ENCODE measurements at regions not wholly inside any gene's neighbourhood (a gene's known extent, or its start where the extent isn't known, plus 50 kb on each side); places are given as distances from the start of the nearest gene placed in this dataset.
"Not testable (repeated sequence)": the region's sequence is repeated elsewhere in the genome, so short reads cannot be mapped to it uniquely, and the experiment has no call there.

- DNase-seq (ENCODE audit: low read depth, low spot score) = no peak
Measured at GRCh38 chr13:53382008-53382407, 353.4 kb downstream of the OLFM4 start.

DNA sequence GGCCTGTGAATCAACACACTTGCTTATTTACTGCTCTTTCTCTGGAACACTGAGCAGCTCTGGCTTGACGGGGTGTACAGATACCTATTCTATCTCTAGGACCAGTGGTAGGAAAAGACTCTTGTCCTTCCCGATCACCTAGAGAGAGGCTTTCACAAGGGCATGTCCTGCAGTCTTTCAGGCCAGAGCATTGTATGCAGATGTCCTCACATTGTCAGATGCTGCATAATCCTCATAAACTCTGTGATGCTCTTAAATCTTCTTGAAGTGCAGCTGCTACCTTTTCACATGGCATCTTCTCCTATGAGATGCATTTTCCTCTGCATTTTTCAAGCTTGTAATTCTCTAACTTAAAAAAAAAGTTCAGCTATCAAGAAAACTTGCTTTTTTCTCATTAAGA, 369.4 kb downstream of the OLFM4 start:
- no peak for DNase-seq (ENCODE audit: low read depth, low spot score)

DNA sequence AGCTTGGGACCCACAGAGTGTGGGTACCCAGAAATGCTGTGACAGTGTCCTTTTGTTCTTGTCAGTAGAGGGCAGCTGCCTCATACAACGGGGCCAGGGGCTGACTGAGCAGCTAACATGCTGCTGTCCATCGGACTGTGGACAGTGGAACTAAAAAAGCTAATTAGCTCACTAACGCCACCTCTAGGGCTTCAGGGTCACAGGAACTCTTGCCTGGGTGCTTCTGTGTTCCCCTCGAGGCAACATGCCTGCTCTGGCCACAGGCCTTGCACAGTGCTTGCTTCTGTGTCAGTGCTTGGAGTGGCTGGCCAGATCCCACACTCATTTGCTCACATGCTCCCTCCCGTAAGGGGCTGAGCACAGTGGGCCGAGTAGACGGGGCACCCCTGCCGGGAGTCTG, 377.0 kb downstream of the OLFM4 start:
- no peak for DNase-seq (ENCODE audit: low read depth, low spot score)

- DNase-seq (ENCODE audit: low read depth, low spot score) = no peak
Measured at GRCh38 chr13:53408306-53408705, 379.7 kb downstream of the OLFM4 start.

DNA sequence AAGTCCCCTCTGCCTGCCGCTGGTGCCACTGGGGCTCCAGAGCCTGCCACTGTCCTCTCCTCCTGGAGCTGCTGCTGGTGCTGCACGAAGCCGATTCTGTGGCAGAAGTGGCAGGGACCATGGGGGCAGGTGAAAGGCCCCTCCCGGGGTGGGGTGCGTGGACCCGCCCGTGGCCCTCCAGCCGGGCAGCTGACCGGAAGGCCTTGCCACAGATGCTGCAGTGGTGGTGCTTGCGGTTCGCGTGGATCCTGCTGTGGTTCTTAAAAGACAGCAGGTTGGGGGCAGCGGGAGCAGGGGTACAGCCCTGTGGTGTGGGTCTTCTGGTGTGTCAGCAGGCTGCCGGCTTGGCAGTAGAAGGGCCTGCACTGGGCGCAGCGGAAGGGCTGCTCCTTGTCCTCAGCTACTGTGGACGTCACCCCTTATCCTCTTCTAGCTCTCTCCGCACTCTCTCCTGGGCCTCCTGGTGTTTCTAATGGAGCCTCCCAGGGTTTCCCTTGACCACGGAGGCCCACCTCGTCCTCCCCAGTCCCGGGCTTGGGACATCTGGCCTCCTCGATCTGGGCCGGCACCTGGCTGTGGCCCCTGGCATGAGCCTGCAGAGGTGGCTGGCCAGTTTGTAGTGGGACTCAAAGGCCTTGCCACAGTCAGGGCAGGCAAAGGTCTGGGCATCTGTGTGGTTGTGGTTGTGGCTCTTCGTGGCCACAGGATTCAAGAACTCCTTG, 380.4 kb downstream of the OLFM4 start:
- no peak for DNase-seq (ENCODE audit: low read depth, low spot score)

- no peak for DNase-seq (ENCODE audit: low read depth, low spot score)
Measured at GRCh38 chr13:53411463-53411862, 382.9 kb downstream of the OLFM4 start.

DNA sequence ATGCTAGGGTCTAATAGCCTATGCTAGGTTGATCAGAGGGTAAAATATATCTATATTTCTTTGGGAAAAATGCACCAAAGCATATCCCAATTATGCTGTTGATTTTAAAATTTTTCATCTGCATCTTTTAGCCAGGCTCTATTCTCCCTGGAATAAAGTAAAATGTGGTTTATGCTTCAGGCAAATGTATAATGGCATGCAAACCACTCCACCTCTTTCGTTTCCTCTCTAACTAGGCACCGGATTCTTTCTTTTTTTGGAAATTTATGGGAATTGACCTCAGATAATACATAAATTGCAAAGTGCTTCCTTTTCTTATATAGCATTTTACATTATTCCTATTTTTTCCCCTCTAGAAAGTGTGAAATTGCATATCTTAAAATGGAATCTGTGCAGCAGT, 386.5 kb downstream of the OLFM4 start:
- DNase-seq (ENCODE audit: low read depth, low spot score) = no peak

DNA sequence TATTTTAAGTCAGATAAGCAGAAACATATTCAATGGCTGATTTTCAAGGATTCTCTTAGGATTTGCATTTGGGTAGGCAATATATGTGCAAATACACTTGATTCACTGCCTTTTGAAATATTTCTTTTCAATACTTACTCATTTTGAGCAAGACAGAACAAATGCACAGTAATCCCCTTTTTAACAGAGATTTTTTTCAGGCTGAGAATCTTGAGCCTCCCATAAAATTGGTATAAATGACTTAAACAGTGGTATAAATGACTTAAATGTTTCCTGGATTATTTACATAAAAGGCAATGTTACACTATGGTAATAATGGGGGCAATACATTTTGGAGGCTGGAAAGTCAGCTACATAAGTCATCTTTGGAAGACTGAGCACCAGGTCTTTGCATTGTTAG, 389.0 kb downstream of the OLFM4 start:
- no peak for DNase-seq (ENCODE audit: low read depth, low spot score)

GRCh38 chr13:53422415-53422814, 393.8 kb downstream of the OLFM4 start:
- no peak for DNase-seq (ENCODE audit: low read depth, low spot score)

- DNase-seq (ENCODE audit: low read depth, low spot score) = no peak
Measured at GRCh38 chr13:53436396-53436795, 407.8 kb downstream of the OLFM4 start.

- DNase-seq (ENCODE audit: low read depth, low spot score) = no peak
Measured at GRCh38 chr13:53439439-53440225, 411.0 kb downstream of the OLFM4 start.

DNA sequence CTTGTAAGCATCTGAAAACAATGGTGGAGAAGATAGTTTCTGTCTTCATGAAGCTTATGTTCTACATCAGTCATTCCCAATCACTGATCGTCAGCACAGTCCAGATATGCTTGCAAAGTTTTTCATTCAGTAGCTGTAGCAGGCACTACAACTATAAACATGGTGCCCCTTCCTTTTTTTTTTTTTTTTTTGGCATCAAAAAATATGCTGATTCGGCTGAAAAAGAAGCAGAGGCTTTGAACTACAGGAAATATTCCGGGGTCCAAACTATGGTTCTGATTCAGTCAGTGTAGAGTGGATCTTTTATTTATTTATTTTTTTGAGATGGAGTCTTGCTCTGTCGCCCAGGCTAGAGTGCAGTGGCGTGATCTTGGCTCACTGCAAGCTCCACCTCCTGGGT, 414.4 kb downstream of the OLFM4 start:
- no peak for DNase-seq (ENCODE audit: low read depth, low spot score)

- no peak for DNase-seq (ENCODE audit: low read depth, low spot score)
Measured at GRCh38 chr13:53445686-53446085, 417.1 kb downstream of the OLFM4 start.

DNA sequence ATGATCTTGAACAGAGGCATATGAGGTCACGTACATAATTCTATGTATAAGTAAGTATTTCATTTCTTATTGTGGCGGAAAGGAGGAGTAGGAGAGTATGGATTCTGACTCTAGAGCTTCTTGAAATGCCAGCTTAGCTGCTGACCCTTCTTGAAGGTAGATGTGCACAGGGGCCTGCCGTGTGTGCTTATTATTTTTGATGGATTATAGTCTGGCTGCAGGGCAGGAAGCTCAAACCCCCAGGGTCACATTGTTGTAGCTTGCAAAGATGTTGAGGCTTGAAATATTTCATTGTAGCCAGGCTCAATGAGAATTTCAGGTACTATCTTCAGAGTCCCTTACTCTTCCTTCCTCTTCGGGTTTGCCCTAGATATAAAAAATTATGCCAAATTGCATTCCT, 418.8 kb downstream of the OLFM4 start:
- no peak for DNase-seq (ENCODE audit: low read depth, low spot score)

DNA sequence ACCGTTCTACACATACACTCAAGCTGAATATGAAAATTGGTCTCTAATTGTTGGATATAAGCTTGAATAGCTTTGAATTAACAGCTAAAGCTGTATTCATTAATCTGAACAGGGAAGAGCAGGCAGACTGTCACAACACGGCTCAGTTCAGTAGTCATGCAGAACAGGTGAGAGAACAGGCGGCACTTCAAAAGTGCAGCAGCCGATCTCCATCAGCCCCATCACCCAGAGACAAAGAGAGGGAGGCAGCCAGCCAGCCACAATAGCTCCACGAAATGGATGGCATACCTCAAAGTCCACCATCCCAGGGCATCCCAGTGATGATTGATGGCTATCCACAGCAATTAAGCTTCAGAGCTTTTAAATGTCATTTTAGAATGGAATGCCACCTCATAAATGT, 419.2 kb downstream of the OLFM4 start:
- no peak for DNase-seq (ENCODE audit: low read depth, low spot score)

GRCh38 chr13:53452263-53452808, 423.7 kb downstream of the OLFM4 start:
- not testable (repeated sequence) for DNase-seq (ENCODE audit: low read depth, low spot score)

DNA sequence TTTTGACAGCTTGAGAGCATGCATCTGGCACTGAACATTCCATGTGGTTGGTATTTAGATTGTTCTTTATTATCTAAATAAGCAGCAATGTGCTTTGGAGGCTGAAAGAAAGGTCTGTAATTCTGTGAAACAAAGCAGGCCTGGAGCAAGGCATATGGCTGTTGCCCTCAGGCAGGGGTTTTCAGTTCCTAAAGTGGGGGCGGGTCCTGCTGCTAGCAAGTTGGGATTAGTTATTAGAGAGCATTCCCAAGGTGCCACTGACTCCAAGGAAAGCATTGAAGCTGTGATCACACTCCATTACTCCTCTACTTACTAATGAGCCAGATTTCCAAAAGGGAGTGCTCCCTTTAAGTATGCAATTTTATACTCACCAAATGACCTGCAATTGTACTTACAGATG, 432.2 kb downstream of the OLFM4 start:
- no peak for DNase-seq (ENCODE audit: low read depth, low spot score)

DNA sequence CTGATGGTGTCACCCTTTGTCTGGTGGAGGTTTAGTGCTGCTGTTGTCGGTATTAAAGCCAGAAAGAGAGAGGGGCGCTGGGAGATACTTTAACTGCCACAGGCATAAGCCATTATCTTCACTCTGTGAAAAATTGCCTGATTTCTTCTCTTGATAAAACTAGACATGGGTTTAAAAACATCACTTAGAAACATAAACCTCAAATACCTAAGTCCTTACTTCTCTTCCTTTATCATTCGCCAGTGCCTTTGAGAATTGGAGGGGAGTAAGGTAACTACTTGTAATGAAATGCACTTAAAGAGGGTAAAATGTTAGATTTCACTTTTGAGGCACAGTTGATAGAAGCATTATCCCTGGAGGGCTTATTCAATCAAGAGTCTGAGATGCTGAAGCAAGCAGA, 434.5 kb downstream of the OLFM4 start:
- no peak for DNase-seq (ENCODE audit: low read depth, low spot score)

- DNase-seq (ENCODE audit: low read depth, low spot score) = no peak
Measured at GRCh38 chr13:53466576-53466975, 438.0 kb downstream of the OLFM4 start.

DNA sequence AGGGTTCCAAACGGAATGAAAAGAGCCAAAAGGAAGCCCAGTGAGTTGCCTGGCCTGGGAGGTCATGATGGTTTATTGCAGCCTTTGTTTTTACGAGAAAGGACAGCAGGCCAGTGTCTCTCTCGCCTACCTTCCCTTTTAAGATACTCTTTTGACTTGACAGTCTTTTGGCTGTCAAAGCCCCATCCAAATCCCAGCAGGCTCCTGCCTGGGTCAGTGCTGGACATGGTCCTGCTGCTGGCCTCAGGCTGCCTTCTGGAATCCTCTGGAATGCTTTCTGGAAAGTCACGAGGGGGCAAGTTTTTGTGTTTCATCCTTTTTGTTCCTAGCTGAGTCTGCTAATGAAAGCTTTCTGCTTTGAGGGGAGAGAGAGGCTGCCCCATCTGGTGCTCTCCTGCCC, 444.8 kb downstream of the OLFM4 start:
- DNase-seq (ENCODE audit: low read depth, low spot score) = no peak

DNA sequence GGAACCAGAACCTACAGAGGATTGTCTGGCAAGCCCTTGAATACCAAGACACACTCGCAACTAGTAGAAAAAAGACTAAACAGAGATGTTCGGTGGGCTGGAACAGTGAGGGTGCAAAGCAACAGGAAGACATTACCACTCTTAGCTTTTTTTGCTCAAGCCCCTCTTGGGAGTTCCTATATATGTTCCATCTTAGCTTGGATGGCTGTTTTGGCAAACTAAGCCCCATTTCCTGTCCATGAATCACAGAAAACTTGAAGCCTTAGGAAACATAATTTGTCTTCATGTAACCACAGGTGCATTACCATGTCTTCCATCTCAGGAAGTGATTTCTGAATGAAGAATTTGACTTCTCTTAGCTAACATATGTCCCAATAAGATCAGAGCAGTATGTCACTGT, 446.3 kb downstream of the OLFM4 start:
- no peak for DNase-seq (ENCODE audit: low read depth, low spot score)

DNA sequence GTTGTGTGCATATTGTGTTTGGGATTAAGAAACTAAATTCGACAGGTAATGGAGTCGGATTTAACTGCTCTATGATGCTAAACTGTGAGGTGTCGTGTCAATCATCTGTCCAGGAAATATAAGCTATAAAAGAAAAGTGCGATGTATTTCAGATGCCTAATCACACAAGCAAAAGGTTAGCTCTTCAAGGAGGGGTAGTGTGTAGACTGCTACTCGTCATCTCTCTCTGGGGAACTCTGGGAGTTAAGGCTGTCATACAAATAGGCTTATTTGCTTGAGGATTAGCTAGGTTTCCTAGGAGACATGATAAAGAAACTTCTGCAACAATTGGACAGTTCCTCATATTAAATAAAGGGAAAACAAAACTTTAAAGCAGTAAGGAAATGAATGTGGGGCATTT, 462.1 kb downstream of the OLFM4 start:
- DNase-seq (ENCODE audit: low read depth, low spot score) = no peak

- DNase-seq (ENCODE audit: low read depth, low spot score) = no peak
Measured at GRCh38 chr13:53494406-53494805, 465.8 kb downstream of the OLFM4 start.

Data from brain pericyte (primary cell).